GM06990 (cell line): ENCODE measurements at regions not wholly inside any gene's neighbourhood (a gene's known extent, or its start where the extent isn't known, plus 50 kb on each side); places are given as distances from the start of the nearest gene placed in this dataset.

Source experiments
- DNase-seq: peaks from one replicate; pipeline ENCODE4 v3.0.0-alpha.2; 2011; ENCODE audit not compliant: insufficient read length; ENCODE audit errors: extremely low read depth
- H3K27me3 ChIP-seq: replicated peaks from 2 replicates; pipeline ENCODE4 v1.6.0; 2011; ENCODE audit warnings: low read length; ENCODE audit not compliant: control insufficient read depth, insufficient read depth
- H3K36me3 ChIP-seq: 2 replicates; pipeline ENCODE4 v1.5.1; 2011; ENCODE audit warnings: low read length; ENCODE audit not compliant: control insufficient read depth, insufficient read depth
- H3K4me3 ChIP-seq: replicated peaks from 2 replicates; pipeline ENCODE4 v1.5.1; 2011; ENCODE audit warnings: low read depth, mild to moderate bottlenecking, control low read depth, low read length
- TF ChIP-seq, protein P1 (sequence below): IDR thresholded peaks from 2 replicates; pipeline ENCODE4 v1.5.1; 2011; ENCODE audit warnings: low read length, control low read depth, mild to moderate bottlenecking, inconsistent platforms; ENCODE audit not compliant: insufficient read depth, poor library complexity, severe bottlenecking

DNA sequence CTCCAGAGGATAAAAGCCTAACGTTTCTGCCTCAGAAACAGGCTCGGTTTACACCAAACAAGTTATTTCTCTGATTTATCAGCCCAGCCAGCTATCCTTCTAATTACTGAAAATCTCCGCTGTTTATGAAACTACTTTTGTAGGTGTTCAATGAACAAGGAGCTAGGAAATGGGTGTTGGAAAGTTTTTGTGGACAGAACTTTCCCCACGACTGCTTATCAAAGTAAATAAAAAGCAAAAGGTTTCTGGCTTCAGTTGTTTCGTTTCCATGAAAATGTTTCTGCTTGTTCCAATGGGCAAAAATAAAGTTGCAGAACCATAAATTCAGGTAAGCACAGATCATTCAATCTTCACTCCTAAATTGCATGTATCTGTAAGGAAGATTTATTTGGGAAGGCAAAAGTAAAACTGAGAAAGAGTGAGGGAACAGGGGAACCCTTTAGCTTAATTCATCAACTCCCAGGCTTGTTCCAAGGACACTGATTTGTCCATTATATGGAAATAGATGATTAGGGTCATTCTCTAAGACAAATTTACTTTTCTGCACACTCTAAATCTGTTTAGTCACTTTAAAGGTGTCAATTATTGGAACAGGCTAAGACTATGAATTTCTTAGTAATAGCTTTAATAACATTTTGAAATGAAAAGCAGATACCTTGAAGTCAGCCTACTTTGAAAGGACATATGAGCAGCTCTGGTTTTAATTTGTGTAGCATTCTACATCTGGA lies 175.9 kb upstream of the CDKN3 start:
- no peaks in the 10 kb centered on the region for H3K36me3 ChIP-seq
- DNase-seq: no peak
- H3K4me3 ChIP-seq: no peak overlapping the region
- H3K27me3 ChIP-seq: no peaks in the 10 kb centered on the region; the same call in 1 of the 2 replicates
- TF ChIP-seq, protein P1, sequence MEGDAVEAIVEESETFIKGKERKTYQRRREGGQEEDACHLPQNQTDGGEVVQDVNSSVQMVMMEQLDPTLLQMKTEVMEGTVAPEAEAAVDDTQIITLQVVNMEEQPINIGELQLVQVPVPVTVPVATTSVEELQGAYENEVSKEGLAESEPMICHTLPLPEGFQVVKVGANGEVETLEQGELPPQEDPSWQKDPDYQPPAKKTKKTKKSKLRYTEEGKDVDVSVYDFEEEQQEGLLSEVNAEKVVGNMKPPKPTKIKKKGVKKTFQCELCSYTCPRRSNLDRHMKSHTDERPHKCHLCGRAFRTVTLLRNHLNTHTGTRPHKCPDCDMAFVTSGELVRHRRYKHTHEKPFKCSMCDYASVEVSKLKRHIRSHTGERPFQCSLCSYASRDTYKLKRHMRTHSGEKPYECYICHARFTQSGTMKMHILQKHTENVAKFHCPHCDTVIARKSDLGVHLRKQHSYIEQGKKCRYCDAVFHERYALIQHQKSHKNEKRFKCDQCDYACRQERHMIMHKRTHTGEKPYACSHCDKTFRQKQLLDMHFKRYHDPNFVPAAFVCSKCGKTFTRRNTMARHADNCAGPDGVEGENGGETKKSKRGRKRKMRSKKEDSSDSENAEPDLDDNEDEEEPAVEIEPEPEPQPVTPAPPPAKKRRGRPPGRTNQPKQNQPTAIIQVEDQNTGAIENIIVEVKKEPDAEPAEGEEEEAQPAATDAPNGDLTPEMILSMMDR: no peak

DNA sequence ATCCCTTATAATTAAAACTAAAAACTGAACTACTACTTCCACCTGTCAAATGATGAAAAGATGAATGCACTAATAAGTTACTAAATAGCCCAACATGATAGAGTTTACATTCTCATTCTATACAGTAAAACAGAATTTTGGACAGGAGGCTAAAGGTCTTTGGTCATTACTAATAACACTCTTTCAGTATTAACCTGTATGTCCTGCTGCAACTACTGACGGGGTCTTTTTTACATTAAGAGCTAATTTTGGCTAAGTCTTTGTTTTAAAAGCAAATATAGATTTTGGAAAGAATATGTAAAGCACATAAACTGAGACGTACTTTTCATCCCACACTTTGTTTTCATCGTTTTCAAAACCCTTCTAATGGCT lies 175.4 kb upstream of the CDKN3 start:
- DNase-seq: no peak
- H3K36me3 ChIP-seq: no peaks in the 10 kb centered on the region
- no peaks in the 10 kb centered on the region; the same call in 1 of the 2 replicates for H3K27me3 ChIP-seq
- TF ChIP-seq, protein P1: no peak
- H3K4me3 ChIP-seq: no peak overlapping the region

DNA sequence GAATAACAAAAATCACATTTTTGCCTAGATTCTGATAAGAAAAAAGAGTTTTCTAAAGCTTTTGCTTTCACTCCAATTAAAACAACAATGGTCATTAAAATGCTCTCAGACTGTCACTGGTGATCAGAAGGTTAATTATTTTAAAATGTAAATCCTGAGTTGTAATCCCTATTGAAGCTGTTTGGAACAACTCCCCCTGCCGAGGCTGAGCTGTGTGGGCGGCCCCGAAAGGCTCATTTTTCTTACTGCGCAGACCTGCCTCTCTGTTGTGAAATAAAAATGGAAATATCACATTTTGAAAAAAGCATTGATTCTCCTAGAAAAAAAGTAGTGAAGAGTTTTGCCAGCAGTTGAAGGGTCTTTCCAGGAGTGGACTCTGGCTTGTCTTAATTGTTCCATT lies 174.8 kb upstream of the CDKN3 start:
- DNase-seq: no peak
- Histone ChIP-seq H3K27me3 (no peaks in the 10 kb centered on the region; the same call in 1 of the 2 replicates), H3K4me3 (no peak overlapping the region), H3K36me3 (no peaks in the 10 kb centered on the region)
- TF ChIP-seq, protein P1: no peak

DNA sequence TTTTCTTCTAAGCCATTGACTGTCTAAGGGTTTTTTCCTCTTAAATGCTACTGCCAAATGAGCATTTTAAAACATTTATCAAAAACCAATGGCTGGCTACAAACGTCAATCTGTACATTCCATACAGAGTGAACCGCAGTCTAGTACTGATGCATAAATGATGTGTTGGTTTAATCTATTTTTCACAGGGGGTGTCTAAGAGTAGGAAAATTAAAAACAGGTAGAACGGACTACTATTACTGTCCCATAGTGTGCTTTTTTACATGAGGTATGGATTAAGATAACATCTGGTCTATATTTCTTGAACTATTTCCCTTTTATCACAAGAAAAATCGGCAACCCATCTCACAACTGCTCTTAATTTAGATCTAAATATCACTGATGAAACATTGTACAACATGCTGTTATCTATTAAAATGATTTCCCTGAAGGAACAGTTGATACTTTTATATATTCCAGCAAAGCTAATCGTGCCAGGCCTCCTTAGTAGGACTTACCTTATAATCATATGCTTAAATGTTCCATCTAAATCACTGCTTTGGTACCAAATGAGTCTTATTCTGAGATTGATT lies 172.9 kb upstream of the CDKN3 start:
- Histone ChIP-seq H3K36me3 (no peaks in the 10 kb centered on the region), H3K27me3 (no peaks in the 10 kb centered on the region; the same call in 1 of the 2 replicates), H3K4me3 (no peak overlapping the region)
- TF ChIP-seq, protein P1: no peak
- DNase-seq: no peak

DNA sequence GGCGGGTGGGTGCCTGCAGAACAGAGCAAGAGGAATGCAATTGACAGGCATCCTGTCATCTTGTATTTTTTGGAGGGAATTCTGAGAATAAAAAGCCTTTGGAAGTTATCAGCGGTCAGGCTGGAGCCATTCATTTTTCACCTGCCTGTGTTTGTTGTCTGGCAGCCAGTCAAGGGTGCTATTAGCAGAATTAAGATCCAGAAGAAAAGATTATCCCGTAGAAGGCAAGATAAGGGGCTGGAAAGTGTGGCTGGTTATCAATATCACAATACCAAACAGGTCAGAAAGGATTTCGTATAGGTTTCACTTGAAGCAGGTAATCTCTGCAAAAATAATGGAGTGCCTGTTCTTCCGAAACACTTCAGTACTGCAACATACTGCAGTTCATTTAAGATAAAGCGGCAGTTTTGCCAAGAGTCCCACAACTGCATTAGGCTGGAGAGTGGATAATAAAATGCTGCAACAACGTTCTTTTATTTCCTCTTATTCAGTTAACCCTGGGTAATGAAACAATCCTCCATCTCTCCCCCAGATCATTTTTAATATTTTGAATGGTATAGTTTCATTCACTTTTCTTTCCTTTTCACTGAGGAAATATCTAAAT lies 171.2 kb upstream of the CDKN3 start:
- Histone ChIP-seq H3K4me3 (no peak overlapping the region), H3K27me3 (no peaks in the 10 kb centered on the region), H3K36me3 (no peaks in the 10 kb centered on the region)
- TF ChIP-seq, protein P1: no peak
- no peak for DNase-seq
